Duodenal mucosa (tissue), 2 donors: ENCODE measurements at regions not wholly inside any gene's neighbourhood (a gene's known extent, or its start where the extent isn't known, plus 50 kb on each side); places are given as distances from the start of the nearest gene placed in this dataset.

Experiments used
- H3K27ac ChIP-seq: one replicate; pipeline ENCODE4 v1.7.0; 2013; ENCODE audit warnings: low read depth, low read length
- H3K27me3 ChIP-seq, 2 donors: one replicate each; pipeline ENCODE4 v1.7.0; 2013; ENCODE audit warnings: low read length in 2 of 2, control low read depth in 1 of 2; ENCODE audit not compliant: insufficient read depth in 2 of 2, control insufficient read depth in 1 of 2
- H3K36me3 ChIP-seq, 2 donors: one replicate each; pipeline ENCODE4 v1.7.0; 2013; ENCODE audit warnings: low read length in 2 of 2, control low read depth in 1 of 2; ENCODE audit not compliant: insufficient read depth in 2 of 2, control insufficient read depth in 1 of 2
- H3K4me1 ChIP-seq, 2 donors: one replicate each; pipeline ENCODE4 v1.7.0; 2013; ENCODE audit warnings: low read length in 2 of 2, control low read depth in 1 of 2; ENCODE audit not compliant: insufficient read depth in 2 of 2, control insufficient read depth in 1 of 2
- H3K4me3 ChIP-seq, 2 donors: one replicate each; pipeline ENCODE4 v1.7.0; 2013; ENCODE audit warnings: low read length in 2 of 2, low read depth in 1 of 2
- H3K9ac ChIP-seq, 2 donors: one replicate each; pipeline ENCODE4 v1.7.0; 2013; ENCODE audit warnings: low read length in 2 of 2, low read depth in 1 of 2
- H3K9me3 ChIP-seq, 2 donors: one replicate each; pipeline ENCODE4 v1.7.0; 2013; ENCODE audit warnings: low read length in 2 of 2, control low read depth in 1 of 2; ENCODE audit not compliant: control insufficient read depth in 1 of 2

GRCh38 chr6:71107911-71108420 lies 151.1 kb upstream of the B3GAT2 start:
- Histone ChIP-seq H3K4me3 (peak overlapping the region in 1 of 2 donors; percentile 19), H3K9ac (no peak overlapping the region), H3K27me3 (no peaks in the 10 kb centered on the region), H3K27ac (no peak overlapping the region), H3K36me3 (no peaks in the 10 kb centered on the region), H3K9me3 (no peaks in the 10 kb centered on the region), H3K4me1 (no peaks in the 10 kb centered on the region)

GRCh38 chr6:71114544-71114943 lies 157.7 kb upstream of the B3GAT2 start:
- Histone ChIP-seq H3K36me3 (no peaks in the 10 kb centered on the region), H3K9me3 (no peaks in the 10 kb centered on the region), H3K27me3 (no peaks in the 10 kb centered on the region), H3K9ac (no peak overlapping the region), H3K4me1 (no peaks in the 10 kb centered on the region), H3K4me3 (no peak overlapping the region), H3K27ac (no peak overlapping the region)

- H3K4me3 ChIP-seq = no peak overlapping the region
- H3K36me3 ChIP-seq = no peaks in the 10 kb centered on the region
- no peaks in the 10 kb centered on the region for H3K4me1 ChIP-seq
- no peaks in the 10 kb centered on the region for H3K9me3 ChIP-seq
- no peak overlapping the region for H3K27ac ChIP-seq
- no peak overlapping the region for H3K9ac ChIP-seq
- no peaks in the 10 kb centered on the region for H3K27me3 ChIP-seq
Observed at GRCh38 chr6:71114986-71115385, 158.1 kb upstream of the B3GAT2 start.

GRCh38 chr6:71119560-71119959 lies 162.7 kb upstream of the B3GAT2 start:
- H3K4me1 ChIP-seq = no peaks in the 10 kb centered on the region
- H3K4me3 ChIP-seq = no peak overlapping the region
- H3K9ac ChIP-seq = no peak overlapping the region
- H3K36me3 ChIP-seq = no peaks in the 10 kb centered on the region
- H3K27me3 ChIP-seq = no peaks in the 10 kb centered on the region
- no peak overlapping the region for H3K27ac ChIP-seq
- no peaks in the 10 kb centered on the region for H3K9me3 ChIP-seq

- Histone ChIP-seq H3K4me3 (no peak overlapping the region), H3K9me3 (no peaks in the 10 kb centered on the region)
Observed at GRCh38 chr6:71123051-71123450, 165.6 kb upstream of the OGFRL1 start.

GRCh38 chr6:71124340-71124739 lies 164.3 kb upstream of the OGFRL1 start:
- H3K27me3 ChIP-seq = no peaks in the 10 kb centered on the region
- H3K9ac ChIP-seq = no peak overlapping the region
- H3K4me1 ChIP-seq = no peaks in the 10 kb centered on the region
- H3K9me3 ChIP-seq = no peaks in the 10 kb centered on the region
- H3K4me3 ChIP-seq = no peak overlapping the region
- H3K36me3 ChIP-seq = no peaks in the 10 kb centered on the region
- no peak overlapping the region for H3K27ac ChIP-seq

More at GRCh38 chr6:71123051-71123450, 165.6 kb upstream of the OGFRL1 start:
- Histone ChIP-seq H3K9ac (no peak overlapping the region), H3K27ac (no peak overlapping the region), H3K36me3 (no peaks in the 10 kb centered on the region), H3K27me3 (no peaks in the 10 kb centered on the region), H3K4me1 (no peaks in the 10 kb centered on the region)

- no peaks in the 10 kb centered on the region for H3K4me1 ChIP-seq
- H3K9me3 ChIP-seq = no peaks in the 10 kb centered on the region
- no peak overlapping the region for H3K9ac ChIP-seq
- H3K36me3 ChIP-seq = no peaks in the 10 kb centered on the region
- no peak overlapping the region for H3K4me3 ChIP-seq
- H3K27ac ChIP-seq = no peak overlapping the region
- H3K27me3 ChIP-seq = no peaks in the 10 kb centered on the region
Observed at GRCh38 chr6:71125216-71125615, 163.4 kb upstream of the OGFRL1 start.

- Histone ChIP-seq H3K27me3 (no peaks in the 10 kb centered on the region), H3K36me3 (no peaks in the 10 kb centered on the region), H3K9me3 (no peaks in the 10 kb centered on the region), H3K9ac (no peak overlapping the region), H3K27ac (no peak overlapping the region), H3K4me1 (no peaks in the 10 kb centered on the region), H3K4me3 (no peak overlapping the region)
Observed at GRCh38 chr6:71126506-71126905, 162.1 kb upstream of the OGFRL1 start.

- no peaks in the 10 kb centered on the region for H3K36me3 ChIP-seq
- no peak overlapping the region for H3K4me3 ChIP-seq
- H3K27ac ChIP-seq = no peak overlapping the region
- H3K4me1 ChIP-seq = no peaks in the 10 kb centered on the region
- no peak overlapping the region for H3K9ac ChIP-seq
- no peaks in the 10 kb centered on the region for H3K9me3 ChIP-seq
- no peaks in the 10 kb centered on the region for H3K27me3 ChIP-seq
Observed at GRCh38 chr6:71127374-71127773, 161.2 kb upstream of the OGFRL1 start.

- Histone ChIP-seq H3K4me3 (no peak overlapping the region), H3K36me3 (no peaks in the 10 kb centered on the region), H3K27ac (no peak overlapping the region), H3K4me1 (no peaks in the 10 kb centered on the region), H3K9ac (no peak overlapping the region), H3K27me3 (no peaks in the 10 kb centered on the region), H3K9me3 (no peaks in the 10 kb centered on the region)
Observed at GRCh38 chr6:71130277-71130676, 158.3 kb upstream of the OGFRL1 start.
